GM19324 (cell line): ENCODE measurements at regions not wholly inside any gene's neighbourhood (a gene's known extent, or its start where the extent isn't known, plus 50 kb on each side); places are given as distances from the start of the nearest gene placed in this dataset.

Source experiments
- ATAC-seq: cut with Tn5 transposase; IDR thresholded peaks from one replicate; pipeline ENCODE4 v1.9.1; 2021; ENCODE audit warnings: mild to moderate bottlenecking, moderate library complexity; ENCODE audit not compliant: unreplicated experiment, low FRiP score

DNA sequence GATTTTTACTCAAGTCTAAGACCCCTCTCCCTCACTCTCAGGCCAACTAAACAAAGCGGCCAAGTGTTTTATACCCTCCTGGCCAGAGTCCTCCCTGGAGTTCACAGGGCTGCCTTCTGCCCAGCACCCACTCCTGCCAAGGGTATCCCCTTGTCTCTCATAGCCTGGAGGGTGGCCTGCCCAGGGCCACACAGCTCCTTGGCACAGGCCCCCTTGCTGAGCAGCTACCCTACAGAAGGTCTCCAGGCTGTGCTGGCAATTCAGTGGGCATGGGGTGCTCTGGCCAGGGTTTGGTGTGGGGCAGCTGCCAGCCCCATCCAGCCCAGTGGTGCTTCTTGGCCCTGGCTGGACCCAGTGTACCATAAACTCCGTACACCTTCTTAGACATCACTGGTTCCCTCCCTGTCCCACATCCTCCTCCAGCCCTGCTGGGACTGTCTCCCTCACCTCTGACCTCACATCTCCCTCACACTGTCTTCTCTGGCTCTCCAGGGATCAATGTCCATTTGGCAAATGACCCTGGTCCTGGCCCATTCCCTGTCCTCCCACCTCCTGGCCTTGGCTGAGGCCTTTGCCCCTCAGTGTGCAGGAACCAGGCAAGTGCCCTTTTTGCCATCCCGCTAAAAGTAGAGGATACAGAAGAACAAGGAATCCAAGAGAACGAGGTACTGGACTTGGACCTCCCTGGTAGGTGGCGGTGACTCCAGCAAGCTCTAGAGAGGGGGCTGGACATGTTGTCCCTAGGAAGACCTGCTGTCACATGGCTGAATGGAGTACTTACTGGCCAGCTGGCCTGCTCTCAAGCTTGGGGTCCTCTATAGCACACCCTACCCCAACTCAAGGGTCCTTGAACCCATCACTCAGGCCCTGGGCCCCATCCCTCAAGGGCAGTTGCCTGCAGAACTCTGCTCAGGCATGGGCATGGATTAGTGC lies 50.0 kb upstream of the TRPM1 start:
- ATAC-seq: no peak

DNA sequence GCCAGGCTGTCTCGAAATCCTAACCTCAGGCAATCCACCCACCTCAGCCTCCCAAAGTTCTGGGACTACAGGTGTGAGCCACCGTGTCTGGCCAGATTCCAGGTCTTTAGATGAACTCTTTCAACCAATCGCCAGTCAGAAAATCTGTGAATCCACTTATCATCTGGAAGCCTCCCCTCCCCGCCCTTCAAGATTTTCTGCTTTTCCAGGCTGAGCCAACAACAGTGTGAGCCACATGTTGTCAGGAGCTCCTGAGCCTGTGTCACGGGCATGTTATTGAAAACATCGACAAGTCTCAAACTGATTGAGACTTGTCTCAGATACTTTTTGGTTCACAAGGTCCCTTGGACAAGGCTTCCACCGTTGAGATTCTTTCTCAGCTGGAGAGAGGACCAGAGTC lies 52.0 kb upstream of the TRPM1 start:
- ATAC-seq: no peak

DNA sequence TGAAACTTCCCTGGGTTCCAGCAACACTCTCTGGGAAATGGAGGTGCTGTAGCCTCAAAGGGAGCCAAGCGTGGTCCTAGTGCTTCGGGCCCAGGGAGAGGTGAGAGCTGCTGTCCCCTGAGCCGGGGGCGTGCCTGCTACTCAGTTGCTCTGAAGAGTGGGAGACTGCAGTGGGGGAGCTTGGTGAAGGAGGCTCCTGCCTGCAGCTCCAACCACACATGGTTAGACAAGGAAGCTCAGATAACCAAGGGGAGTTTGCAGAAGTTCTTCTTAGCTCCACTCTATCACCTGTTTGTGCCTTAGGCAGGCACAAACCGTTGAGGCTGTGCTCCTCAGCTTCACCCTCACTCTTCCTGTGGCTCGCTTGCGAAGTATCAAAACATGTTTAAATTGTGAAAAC lies 53.6 kb upstream of the TRPM1 start:
- no peak for ATAC-seq

DNA sequence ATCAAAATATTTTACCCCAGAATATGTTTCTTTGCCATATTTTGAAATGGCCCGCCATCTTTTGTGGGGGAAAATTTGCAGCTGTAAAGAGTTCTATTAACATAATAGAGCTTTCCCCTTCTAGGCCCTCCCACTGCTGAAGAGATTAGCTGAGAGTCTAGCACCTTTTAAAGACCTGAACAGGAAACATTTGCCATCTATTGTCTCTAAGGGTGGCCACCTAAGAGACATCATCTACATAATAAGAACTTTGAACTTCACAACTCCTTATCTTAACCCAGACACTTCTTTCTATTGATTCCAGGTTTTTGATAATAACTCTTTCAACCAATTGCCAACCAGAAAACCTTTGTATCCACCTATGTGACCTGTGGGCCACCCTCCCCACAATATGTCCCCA lies 54.7 kb upstream of the TRPM1 start:
- ATAC-seq: no peak

DNA sequence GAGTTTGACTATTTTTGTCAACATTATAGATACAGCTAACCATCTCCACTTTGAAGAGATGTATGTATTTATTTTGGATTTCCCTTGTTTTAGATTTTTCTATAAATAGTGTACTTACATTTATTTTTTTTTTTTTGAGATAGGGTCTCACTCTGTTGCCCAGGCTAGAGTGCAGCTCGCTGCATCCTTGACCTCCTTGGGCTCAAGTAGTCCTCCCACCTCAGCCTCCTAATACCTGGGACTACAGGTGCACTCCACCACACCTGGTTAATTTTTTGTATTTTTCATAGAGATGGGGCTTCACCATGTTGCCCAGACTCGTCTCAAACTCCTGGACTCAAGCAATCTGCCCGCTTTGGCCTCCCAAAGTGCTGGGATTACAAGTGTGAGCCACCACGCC lies 55.3 kb upstream of the TRPM1 start:
- no peak for ATAC-seq

DNA sequence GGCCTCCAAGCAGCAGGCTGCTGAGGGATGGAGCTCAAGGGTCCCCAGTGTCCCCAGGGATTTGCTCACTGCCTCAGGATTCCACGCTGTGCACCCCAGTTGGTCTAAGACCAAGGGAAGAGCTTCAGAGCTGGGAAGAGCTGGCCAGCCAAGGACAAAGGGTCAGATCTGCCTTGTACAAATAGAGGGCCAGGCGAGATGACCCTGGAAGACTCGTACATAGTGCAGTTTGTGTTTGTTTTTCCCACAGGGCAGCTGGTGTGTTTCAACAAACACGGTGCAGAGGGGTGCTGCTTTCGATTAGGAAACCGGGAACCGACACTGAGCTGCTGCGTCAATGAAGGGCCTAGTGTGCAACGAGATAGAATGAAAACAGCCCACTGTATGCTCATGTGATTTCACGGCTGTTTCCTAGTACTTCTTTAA lies 56.1 kb upstream of the TRPM1 start:
- no peak for ATAC-seq

DNA sequence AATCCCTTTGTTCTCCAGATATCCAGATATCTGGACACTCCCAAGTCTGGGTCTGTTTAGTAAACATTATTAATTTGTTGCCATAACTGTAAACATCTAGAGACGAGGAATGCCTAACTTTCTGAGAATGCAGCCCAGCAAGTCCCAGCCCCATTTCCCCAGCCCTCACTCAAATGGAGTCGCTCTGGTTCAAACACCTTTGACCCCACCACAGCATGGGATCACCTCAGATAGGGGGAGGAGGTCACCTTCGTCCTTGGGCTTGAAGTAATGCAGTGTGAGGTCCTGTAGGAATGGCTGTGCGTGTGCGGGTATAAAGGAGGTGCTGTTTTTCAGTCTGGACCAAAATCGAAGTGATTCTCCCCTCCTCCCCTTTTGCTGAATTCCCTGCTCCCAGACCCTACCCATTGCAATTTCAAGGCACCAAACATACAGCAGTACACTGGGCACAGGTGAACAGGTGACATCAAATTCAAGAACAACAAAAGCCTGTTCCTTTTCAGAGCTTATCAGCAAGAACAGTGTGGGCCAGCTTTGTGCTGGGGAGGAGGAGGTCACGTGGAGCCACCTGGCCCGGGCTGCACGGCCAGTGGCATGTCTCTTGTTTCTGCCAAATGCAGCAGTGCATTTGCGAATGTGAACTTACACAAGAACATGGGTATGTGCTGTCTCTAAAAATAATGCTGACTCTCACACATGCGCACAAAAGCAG lies 57.5 kb upstream of the TRPM1 start:
- ATAC-seq: no peak

DNA sequence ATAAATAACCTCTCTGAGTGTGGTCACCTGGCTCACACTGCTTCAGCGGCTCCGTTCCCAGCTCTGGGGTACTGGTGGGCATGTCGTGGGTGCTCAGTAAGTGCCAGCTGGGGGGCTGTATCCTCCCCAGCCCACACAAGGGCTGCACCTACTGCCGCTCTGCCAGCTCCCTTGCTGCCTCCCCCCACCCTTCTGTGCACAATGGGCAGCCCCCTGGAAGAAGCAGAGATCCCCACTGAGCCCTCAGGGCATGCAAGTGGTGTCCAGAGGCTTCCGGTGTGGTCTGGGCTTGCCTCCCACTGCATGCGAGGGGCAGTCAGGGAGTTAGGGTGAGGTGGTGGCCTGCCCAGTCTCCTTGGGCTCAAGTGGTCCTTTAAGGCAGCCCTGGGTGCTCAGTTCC lies 58.3 kb upstream of the TRPM1 start:
- no peak for ATAC-seq

DNA sequence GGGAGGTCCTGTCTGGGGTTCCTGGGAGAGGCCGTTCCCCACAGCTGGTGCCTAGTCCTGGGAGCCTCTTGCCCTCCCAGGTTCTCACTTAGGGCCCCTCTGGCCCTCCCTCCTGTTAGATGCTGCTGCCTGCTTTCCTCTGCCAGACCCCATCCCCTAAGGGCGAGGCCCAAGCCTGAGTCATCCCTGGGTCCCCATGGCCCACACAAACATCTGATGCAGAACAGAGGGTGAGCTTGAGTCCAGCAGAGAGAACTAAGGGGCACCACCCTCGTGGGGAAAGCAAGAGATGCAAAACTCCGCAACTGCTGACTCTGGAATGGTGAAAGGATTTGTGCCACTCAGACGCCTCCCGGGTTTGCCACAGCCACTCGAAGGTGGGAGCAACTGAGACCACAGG lies 58.8 kb upstream of the TRPM1 start:
- ATAC-seq: no peak

DNA sequence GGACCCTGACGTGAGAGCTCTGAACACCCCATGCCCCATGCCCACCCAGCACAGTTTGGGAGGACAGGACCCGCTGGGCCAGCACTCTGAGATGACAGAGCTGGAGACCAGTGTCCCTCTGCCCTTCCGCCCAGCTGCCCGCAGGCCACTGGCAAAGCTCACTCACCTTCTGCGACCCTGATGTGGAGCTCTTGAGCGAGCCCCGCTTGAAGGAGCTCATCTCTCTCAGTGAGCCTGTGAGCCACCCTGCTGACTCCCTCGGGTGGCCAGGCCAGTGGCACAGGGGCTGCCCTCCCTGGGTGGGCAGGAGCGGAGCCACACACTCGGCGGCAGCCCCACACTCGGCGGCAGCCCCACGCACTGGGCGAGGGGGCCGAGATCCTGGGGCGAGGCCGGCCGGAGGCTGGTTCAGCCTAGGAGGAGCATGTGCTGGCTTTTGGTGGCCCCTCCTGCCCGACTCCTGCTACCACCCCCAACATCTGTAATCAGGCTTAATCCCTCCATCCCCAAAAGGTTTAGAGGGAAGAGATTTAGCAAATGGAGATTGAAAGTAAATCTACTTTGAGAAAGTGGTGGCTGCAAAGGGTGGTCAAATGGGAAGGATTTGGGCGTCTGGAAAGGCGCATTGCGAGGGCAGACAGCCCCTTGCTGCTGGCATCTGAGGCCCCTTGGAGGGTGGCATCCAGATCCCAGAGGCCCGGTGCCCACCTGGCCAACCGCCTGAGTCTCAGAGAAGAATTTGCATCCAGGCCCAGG lies 59.4 kb upstream of the TRPM1 start:
- ATAC-seq: no peak

DNA sequence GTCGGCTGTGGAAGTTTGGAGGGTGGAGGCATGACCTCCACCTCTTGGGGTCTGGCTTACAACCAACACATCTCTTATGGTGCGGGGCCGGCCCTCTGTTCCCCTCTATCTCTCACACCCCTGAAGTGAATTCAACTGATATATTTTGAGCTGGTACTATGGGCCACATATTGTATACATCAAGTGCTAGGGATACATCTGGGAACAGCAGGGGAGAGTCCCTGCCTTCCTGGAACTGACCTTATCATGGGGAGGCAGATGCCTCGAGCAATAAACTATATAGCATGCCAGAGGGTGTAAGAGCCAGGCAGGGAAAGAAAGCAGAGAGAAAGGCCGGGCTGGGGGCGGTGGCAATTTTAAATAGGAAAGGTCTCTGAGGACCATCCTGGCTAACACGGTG lies 60.4 kb upstream of the TRPM1 start:
- no peak for ATAC-seq

DNA sequence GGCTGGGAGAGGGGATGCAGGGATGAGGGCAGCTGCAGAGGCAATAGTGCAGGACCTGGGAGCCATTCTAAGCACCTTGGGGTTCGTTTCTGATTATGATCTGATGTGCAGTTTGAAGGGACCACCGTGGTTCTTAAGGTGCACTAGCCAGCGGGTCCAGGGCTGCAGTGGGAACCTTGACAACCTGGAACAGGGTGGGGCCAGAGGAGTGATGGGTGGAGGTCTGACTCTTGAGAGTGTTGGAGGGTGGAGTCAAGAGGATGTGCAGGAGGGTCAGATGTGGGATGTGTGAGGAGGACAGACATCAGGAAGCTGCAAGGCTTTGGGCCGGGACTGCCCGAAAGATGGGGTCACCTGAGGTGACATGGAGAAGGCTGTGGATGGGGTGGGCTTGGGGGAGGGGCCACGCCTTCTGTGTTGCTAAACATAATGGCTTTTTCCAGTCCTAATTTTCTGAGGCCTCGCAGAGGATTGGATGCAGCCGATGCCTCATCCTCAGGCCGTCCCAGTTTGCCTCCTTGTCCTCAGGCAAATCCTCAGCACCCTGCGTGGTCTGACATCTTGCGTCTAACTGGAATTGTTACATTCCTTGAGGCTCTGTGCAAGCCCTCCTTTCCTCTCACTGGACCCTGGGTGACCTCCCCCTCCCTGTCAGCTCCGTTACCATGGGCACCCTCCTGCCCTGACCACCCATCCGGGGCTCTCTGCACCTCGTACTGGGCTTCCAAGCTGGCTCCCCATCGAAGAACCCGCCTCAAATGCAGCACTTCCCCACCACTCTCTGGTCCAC lies 61.4 kb upstream of the TRPM1 start:
- ATAC-seq: no peak

DNA sequence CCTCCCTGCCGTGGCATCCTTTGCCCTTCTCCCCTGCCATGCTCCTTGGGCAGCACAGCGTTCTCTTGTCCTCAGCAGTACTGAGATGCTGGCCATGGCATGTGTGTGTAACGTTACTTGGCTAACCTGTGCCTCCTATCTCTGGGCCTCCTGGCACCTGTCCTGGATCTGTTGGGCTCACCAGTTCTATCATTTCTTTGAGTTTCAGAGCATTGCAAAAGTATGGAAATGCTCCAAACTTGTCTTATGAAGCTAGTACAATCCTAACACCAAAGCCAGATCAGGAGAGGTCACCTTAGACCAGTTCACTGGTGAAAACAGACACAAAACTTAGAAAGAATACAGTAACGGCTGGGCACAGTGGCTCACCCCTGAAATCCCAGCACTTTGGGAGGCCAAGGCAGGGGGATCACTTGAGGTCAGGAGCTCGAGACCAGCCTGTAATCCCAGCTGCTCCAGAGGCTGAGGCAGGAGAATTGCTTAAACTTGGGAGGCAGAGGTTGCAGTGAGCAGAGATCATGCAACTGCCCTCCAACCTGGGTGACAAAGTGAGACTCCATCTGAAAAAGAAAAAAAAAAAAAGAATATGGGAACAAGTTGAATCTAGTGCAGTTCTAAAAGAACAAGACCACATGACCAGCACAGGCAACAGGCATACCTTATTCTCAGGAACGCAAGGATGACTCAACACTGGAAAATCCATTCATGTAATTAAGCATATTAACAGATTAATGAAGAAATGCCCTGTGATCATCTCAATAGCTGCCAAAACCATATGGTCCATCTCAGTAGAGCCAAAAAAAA lies 62.4 kb upstream of the TRPM1 start:
- ATAC-seq: no peak

DNA sequence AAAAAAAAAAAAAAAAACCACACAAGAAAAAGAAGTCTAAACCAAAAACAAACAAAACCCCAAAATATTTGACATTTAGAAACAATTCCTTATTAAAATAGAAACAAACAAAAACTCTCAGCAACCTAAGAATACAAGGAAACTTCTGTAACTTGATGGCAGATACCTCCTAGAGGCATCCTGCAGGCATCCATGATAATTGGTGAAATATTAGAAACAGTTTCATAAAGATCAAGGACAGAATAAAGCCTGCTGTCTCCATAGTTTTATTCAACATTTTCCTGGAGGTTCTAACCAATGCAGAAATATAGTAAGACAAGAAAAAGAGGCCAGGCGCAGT lies 63.0 kb upstream of the TRPM1 start:
- ATAC-seq: no peak

DNA sequence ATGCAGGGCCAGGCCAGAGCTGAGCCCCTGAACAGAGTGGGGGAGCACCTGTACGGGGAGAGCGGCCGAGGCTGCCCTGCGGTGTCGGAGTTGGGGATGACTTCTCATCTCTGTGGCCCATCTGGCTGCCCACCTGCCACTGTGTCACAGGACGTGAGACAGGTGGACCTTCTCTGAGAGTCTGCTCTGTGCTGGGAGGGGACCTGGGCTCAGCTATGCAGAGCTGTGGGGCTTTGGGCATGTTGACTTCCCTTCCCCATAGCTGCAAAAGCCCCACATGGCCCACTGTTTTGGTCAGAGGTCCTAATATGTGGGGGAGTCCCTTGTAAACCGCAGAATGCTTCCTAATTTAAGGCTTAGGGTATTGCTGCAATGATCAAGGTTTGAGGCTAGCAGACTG lies 68.0 kb upstream of the TRPM1 start:
- no peak for ATAC-seq

DNA sequence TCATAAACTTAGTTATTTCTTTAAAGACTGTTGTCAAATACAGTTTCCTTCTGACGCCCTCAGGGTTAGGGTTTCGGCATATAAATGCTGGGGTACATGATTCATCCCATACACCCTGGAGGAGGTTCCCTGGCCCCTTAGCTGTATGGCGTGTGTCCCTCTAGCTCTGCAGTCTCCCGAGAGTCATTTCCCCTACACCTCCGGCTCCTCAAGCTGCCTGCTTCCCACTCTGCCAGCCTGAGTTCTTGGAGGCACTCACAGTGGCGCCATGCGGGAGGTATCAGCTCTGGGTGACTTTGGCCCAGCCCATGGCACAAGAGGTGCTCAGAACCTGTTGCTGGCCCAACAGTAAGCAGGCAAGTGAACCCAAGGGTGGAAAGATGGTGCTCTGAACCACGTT lies 70.2 kb upstream of the TRPM1 start:
- no peak for ATAC-seq

DNA sequence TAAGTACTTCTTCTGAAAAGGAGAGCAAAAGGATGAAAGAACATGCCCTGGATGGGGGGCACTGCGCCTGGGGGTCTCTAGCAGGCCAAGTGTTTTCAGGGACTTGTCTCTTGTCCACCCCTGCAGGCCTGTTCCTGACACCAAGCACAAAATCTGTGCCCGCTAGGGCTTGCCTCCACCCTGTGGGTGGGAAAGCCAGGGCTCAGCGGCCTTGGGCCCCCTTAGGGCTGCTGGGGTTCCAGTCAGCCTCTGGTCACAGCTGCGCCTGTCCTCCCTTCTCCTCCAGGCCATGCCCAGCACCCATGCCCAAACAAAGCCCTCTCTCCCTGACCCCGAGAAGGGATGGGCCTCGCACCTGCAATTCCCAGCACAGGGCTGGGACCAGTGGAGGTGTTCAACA lies 71.1 kb upstream of the TRPM1 start:
- ATAC-seq: no peak

DNA sequence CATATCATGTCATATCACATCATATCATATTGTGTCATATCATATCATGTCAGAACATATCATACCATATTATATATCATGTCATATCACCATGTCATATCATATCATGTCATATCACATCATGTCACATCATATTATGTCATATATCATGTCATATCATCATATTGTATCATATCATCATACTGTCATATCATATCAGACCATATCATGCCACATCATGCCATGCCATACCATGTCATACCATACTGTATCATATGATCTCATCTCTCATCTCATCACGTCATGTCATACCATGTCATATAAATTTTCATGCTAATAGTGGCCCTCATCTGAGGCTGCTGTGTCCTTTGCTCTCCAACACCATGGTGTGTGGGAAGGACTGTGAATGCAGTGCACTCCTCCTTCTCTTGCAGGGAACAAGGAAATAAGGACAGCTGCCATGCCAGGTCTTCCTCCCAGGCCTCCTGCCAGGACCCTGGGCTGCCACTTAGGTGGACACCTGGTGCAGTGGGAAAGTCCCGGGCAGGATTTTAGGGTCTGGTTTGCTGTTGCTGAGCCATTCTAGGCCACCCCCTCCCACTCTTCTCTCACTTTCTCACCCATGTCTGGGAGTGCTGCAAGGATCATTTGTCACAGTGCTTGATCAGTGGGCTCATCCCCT lies 72.4 kb upstream of the TRPM1 start:
- no peak for ATAC-seq

DNA sequence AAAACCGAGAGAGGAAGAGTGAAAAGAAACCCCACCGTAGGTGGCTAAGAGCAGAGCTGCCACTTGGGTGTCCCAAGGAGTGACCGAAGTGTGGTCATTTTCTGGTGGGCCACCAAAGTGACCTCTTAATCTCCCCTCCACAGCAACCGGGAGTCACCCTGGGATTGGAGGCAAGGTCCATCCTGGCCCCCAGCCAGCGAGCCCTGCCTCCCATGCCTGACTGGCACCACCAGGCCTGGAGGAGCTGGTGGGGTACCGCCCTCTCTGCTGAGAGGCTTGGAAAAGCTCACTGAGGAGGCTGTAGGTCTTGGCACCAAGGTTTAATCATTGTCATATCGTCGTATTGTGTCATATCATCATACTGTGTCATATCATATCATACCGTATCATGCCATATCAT lies 74.0 kb upstream of the TRPM1 start:
- ATAC-seq: no peak
